WTC11 (cell line): ENCODE measurements at regions not wholly inside any gene's neighbourhood (a gene's known extent, or its start where the extent isn't known, plus 50 kb on each side); places are given as distances from the start of the nearest gene placed in this dataset.

Experiments used
- ATAC-seq: fragments of 200-7000 bp; cut with Tn5 transposase; 2 replicates; pipeline ENCODE4 v1.10.0; 2021; ENCODE audit warnings: mild to moderate bottlenecking, moderate library complexity
- CTCF ChIA-PET: fragments of 300-600 bp; sonication (Branson Sonifier 250); formaldehyde crosslinking; loops from one replicate; lab custom pipeline; 2021; ENCODE audit warnings: antibody characterized with exemption; lab: Charles Lee
- POLR2A ChIA-PET: fragments of 350-600 bp; sonication (Branson Sonifier 250); formaldehyde crosslinking; loops from one replicate; lab custom pipeline; 2021; ENCODE audit warnings: antibody characterized with exemption; lab: Charles Lee
- DNase-seq: peaks from one replicate; pipeline ENCODE4 v3.0.0; 2021; ENCODE audit warnings: low spot score
- H3K27ac Mint-ChIP-seq: 2 replicates; pipeline ENCODE4 v1.8.0; 2021; ENCODE audit warnings: mixed read lengths
- H3K27me3 Mint-ChIP-seq: 2 replicates; pipeline ENCODE4 v1.8.0; 2021; ENCODE audit warnings: low read depth, mild to moderate bottlenecking, moderate library complexity, mixed read lengths
- H3K36me3 Mint-ChIP-seq: 2 replicates; pipeline ENCODE4 v1.8.0; 2021; ENCODE audit warnings: mixed read lengths
- H3K4me1 Mint-ChIP-seq: 2 replicates; pipeline ENCODE4 v1.8.0; 2022; ENCODE audit warnings: mixed read lengths
- H3K4me3 Mint-ChIP-seq: 2 replicates; pipeline ENCODE4 v1.8.0; 2021; ENCODE audit warnings: mild to moderate bottlenecking, moderate library complexity, mixed read lengths
- H3K9me3 Mint-ChIP-seq: 2 replicates; pipeline ENCODE4 v1.8.0; 2021; ENCODE audit warnings: mixed read lengths
- ATF1 ChIP-seq: sonication (generic); formaldehyde crosslinking; IDR thresholded peaks from 2 replicates; pipeline ENCODE4 v1.8.1; 2023; ENCODE audit warnings: mild to moderate bottlenecking, moderate library complexity, missing genetic modification reagents
- ATF2 ChIP-seq: sonication (generic); formaldehyde crosslinking; IDR thresholded peaks from 2 replicates; pipeline ENCODE4 v1.8.1; 2022; ENCODE audit warnings: low read depth, missing genetic modification reagents, borderline replicate concordance
- CTCF ChIP-seq: fragments of 200-600 bp; IDR thresholded peaks from 2 replicates; pipeline ENCODE4 v1.8.0; 2022; ENCODE audit warnings: antibody characterized with exemption
- E2F4 ChIP-seq: sonication (generic); formaldehyde crosslinking; IDR thresholded peaks from 2 replicates; pipeline ENCODE4 v1.8.1; 2022; ENCODE audit warnings: low read depth, mild to moderate bottlenecking, moderate library complexity, missing genetic modification reagents, borderline replicate concordance
- ERG ChIP-seq: fragments of 250-450 bp; sonication (Bioruptor Pico); IDR thresholded peaks from 2 replicates; pipeline ENCODE4 v1.8.0; 2021; ENCODE audit warnings: mild to moderate bottlenecking
- GRHL2 ChIP-seq: fragments of 250-450 bp; sonication (Bioruptor Pico); IDR thresholded peaks from 2 replicates; pipeline ENCODE4 v1.8.0; 2022; ENCODE audit warnings: mild to moderate bottlenecking, moderate library complexity; ENCODE audit not compliant: insufficient replicate concordance, severe bottlenecking
- HMGXB4 ChIP-seq: sonication (generic); formaldehyde crosslinking; IDR thresholded peaks from 2 replicates; pipeline ENCODE4 v1.8.1; 2023; ENCODE audit warnings: mild to moderate bottlenecking, moderate library complexity, missing genetic modification reagents
- IRF2 ChIP-seq: sonication (generic); formaldehyde crosslinking; IDR thresholded peaks from 2 replicates; pipeline ENCODE4 v1.8.0; 2022; ENCODE audit warnings: low read depth, missing genetic modification reagents, borderline replicate concordance
- JUN ChIP-seq: sonication (generic); formaldehyde crosslinking; IDR thresholded peaks from 2 replicates; pipeline ENCODE4 v1.8.0; 2023; ENCODE audit warnings: mild to moderate bottlenecking, missing genetic modification reagents
- MAX ChIP-seq: sonication (generic); formaldehyde crosslinking; IDR thresholded peaks from 2 replicates; pipeline ENCODE4 v1.8.0; 2022; ENCODE audit warnings: mild to moderate bottlenecking, missing genetic modification reagents
- MXD4 ChIP-seq: fragments of 250-450 bp; sonication (Bioruptor Pico); IDR thresholded peaks from 2 replicates; pipeline ENCODE4 v1.8.0; 2021; ENCODE audit warnings: mild to moderate bottlenecking, moderate library complexity, borderline replicate concordance
- MYBL2 ChIP-seq: sonication (generic); formaldehyde crosslinking; IDR thresholded peaks from 2 replicates; pipeline ENCODE4 v1.8.1; 2023; ENCODE audit warnings: mild to moderate bottlenecking, moderate library complexity, missing genetic modification reagents
- NFYB ChIP-seq: sonication (generic); formaldehyde crosslinking; conservative IDR thresholded peaks from 2 replicates; pipeline ENCODE4 v1.8.0; 2022; ENCODE audit warnings: low read depth, missing genetic modification reagents
- SMAD4 ChIP-seq: sonication (generic); formaldehyde crosslinking; IDR thresholded peaks from 2 replicates; pipeline ENCODE4 v1.8.0; 2022; ENCODE audit warnings: mild to moderate bottlenecking, missing genetic modification reagents
- SP1 ChIP-seq: sonication (generic); formaldehyde crosslinking; conservative IDR thresholded peaks from 2 replicates; pipeline ENCODE4 v1.8.1; 2022; ENCODE audit warnings: missing genetic modification reagents
- STAT6 ChIP-seq: sonication (generic); formaldehyde crosslinking; conservative IDR thresholded peaks from 2 replicates; pipeline ENCODE4 v1.8.1; 2023; ENCODE audit warnings: mild to moderate bottlenecking, low read depth, missing genetic modification reagents, moderate library complexity
- TCF7 ChIP-seq: sonication (generic); formaldehyde crosslinking; IDR thresholded peaks from 2 replicates; pipeline ENCODE4 v1.8.0; 2022; ENCODE audit warnings: mild to moderate bottlenecking, low read depth, missing genetic modification reagents, moderate library complexity
- TEAD4 ChIP-seq: sonication (generic); formaldehyde crosslinking; IDR thresholded peaks from 2 replicates; pipeline ENCODE4 v1.8.0; 2022; ENCODE audit warnings: mild to moderate bottlenecking, missing genetic modification reagents
- ZNF219 ChIP-seq: sonication (generic); formaldehyde crosslinking; IDR thresholded peaks from 2 replicates; pipeline ENCODE4 v1.8.0; 2023; ENCODE audit warnings: missing genetic modification reagents, mild to moderate bottlenecking, borderline replicate concordance
- ZNF232 ChIP-seq: sonication (generic); formaldehyde crosslinking; IDR thresholded peaks from 2 replicates; pipeline ENCODE4 v1.8.0; 2022; ENCODE audit warnings: mild to moderate bottlenecking, missing genetic modification reagents
- ZNF263 ChIP-seq: sonication (generic); formaldehyde crosslinking; IDR thresholded peaks from 2 replicates; pipeline ENCODE4 v1.8.1; 2022; ENCODE audit warnings: low read depth, mild to moderate bottlenecking, moderate library complexity, missing genetic modification reagents

- H3K4me3 Mint-ChIP-seq, result no peak overlapping the region
- no peaks in the 10 kb centered on the region for H3K36me3 Mint-ChIP-seq
- peaks cover 67% of the 10 kb centered on the region for H3K27me3 Mint-ChIP-seq
- TF ChIP-seq GRHL2 (CRISPR knock-in tag) (no peak), E2F4 (CRISPR knock-in tag) (no peak), ERG (CRISPR knock-in tag) (no peak)
- H3K4me1 Mint-ChIP-seq, result no peaks in the 10 kb centered on the region
- H3K9me3 Mint-ChIP-seq, result no peaks in the 10 kb centered on the region
- CTCF ChIA-PET, result no interaction called here
- no peak overlapping the region for H3K27ac Mint-ChIP-seq
- DNase-seq (no peak), ATAC-seq (peak; percentile 39; the same call in 1 of the 2 replicates)
- POLR2A ChIA-PET, result no interaction called here
Measured at GRCh38 chr11:30120045-30120589, 103.3 kb upstream of the KCNA4 start.

GRCh38 chr11:30125456-30125855 is 105.4 kb upstream of the FSHB start:
- Mint-ChIP-seq H3K9me3 (no peaks in the 10 kb centered on the region), H3K27ac (no peak overlapping the region), H3K4me3 (no peak overlapping the region), H3K36me3 (no peaks in the 10 kb centered on the region), H3K4me1 (no peaks in the 10 kb centered on the region), H3K27me3 (peaks cover 43% of the 10 kb centered on the region)
- no peak for DNase-seq
- no peak for TF ChIP-seq MYBL2
- TF ChIP-seq ZNF263 (CRISPR knock-in tag), result no peak
- no peak for TF ChIP-seq NFYB (CRISPR knock-in tag)
- no peak for TF ChIP-seq SMAD4
- no peak for TF ChIP-seq JUN
- no peak for TF ChIP-seq TEAD4 (CRISPR knock-in tag)
- TF ChIP-seq MAX (CRISPR knock-in tag), result no peak
- TF ChIP-seq ZNF232 (CRISPR knock-in tag), result no peak
- TF ChIP-seq TCF7, result no peak
- TF ChIP-seq HMGXB4 (CRISPR knock-in tag), result no peak
- TF ChIP-seq IRF2 (CRISPR knock-in tag), result no peak
- TF ChIP-seq ATF2 (CRISPR knock-in tag), result no peak
- no peak for TF ChIP-seq ATF1 (CRISPR knock-in tag)
- no peak for ATAC-seq
- CTCF ChIA-PET, result no interaction called here
- POLR2A ChIA-PET, result no interaction called here

- DNase-seq (no peak), ATAC-seq (peak; percentile 75)
- Mint-ChIP-seq H3K27me3 (peaks cover 30% of the 10 kb centered on the region), H3K4me1 (no peaks in the 10 kb centered on the region), H3K36me3 (no peaks in the 10 kb centered on the region), H3K27ac (no peak overlapping the region), H3K9me3 (no peaks in the 10 kb centered on the region), H3K4me3 (no peak overlapping the region)
- TF ChIP-seq MXD4 (CRISPR knock-in tag) (no peak), CTCF (peak; percentile 56), JUN (no peak), ATF1 (CRISPR knock-in tag) (no peak), STAT6 (no peak), ZNF219 (no peak), SP1 (CRISPR knock-in tag) (no peak)
- ChIA-PET POLR2A (no interaction called here), CTCF (interaction anchor here (0.6 to 6.0 kb wide), 40 partner anchors 8 to 892 kb away, joined by 3 to 116 read pairs (median 4); partner anchors contain the start of gene ARL14EP)
Measured at GRCh38 chr11:30128269-30128932, 102.4 kb upstream of the FSHB start.
